HG02852 (cell line): ENCODE measurements at regions not wholly inside any gene's neighbourhood (a gene's known extent, or its start where the extent isn't known, plus 50 kb on each side); places are given as distances from the start of the nearest gene placed in this dataset.

ENCODE experiments used
- ATAC-seq: cut with Tn5 transposase; IDR thresholded peaks from one replicate; pipeline ENCODE4 v1.9.1; 2021; ENCODE audit warnings: mild to moderate bottlenecking, moderate library complexity; ENCODE audit not compliant: unreplicated experiment

DNA sequence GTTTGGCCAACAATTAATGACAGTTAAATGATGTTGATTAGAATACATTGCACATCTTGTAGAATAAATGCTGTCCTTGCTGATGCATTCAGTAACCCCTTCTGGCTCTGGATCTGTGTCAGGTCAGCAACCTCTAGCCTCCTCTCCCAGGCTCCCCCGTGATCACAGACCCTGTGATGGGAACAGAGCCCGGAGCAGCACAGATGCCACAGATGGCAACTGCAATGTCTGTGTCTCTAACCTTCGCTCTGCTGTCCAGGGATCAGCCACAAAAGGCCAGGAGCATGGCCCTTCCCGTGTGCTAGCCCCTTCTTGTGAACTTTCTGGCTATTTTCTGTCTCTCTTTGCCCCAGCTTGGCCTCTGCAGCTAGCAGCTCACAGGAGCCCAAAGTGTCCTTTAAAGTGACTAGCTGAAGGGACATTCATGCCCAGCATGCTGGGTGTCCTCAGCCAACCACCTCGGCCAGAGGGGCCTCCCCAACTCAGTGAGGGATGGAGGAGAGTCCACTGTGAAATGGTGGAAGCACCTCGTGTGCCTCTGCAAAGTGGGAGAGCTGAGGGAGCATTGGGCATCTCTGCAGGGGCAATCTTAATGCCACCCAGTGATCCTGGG is 167.0 kb upstream of the TCERG1L start:
- ATAC-seq, result no peak

DNA sequence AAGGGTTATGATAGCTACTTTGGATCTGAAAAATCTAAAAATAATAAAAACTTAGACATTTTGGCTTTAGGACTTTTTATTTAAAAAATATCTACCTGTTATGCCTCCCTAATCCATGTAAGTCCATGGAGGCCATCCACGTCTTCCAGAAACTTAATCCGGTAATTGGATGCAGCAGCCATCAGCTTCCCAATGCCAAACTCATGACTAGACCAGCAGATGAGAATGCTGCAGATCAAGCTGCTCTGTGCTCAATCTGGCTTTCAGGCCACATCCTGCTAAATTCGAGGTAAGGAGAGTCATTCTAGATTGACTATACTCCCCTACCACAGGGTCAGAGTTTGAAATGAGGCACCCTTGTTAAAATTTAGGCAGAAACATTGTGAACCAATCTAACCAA is 168.5 kb upstream of the TCERG1L start:
- ATAC-seq, result no peak

DNA sequence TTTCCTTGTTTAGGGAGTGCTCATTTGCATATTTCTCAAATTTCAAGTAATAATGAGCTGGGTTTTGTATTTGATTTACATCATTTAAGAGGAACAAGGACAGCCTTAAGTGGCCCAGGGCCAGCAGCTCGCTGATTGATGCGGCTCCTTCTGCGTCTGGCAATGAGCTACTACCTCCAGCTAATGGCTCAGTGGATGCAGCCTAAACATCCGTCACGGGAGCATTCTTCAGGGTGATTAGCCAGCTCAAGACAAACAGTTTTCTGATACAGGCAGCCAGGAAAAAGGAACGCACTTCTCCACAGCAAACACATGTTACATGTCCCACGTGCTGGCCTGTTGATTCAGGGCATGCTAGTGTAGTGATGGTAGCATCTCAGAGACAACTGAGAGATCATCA is 169.3 kb upstream of the TCERG1L start:
- no peak for ATAC-seq

DNA sequence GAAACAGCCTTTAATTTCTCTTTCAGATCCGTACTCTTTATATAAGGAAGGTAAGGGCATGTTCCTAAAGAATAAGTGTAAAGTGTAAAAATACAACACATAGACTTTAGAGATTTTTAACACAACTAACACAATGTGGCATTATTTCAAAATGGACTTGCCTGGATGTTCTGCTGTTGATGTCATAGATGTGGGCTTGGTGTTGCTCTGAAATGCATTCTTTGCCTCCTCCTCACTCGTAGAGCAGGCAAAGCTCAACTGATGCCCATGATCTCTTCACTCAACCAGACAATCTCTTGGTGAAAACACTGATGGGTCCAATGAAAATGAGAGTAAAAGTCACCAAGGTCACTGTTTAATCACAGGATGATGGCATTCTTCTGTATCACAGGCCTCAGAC is 174.2 kb upstream of the TCERG1L start:
- ATAC-seq, result no peak

DNA sequence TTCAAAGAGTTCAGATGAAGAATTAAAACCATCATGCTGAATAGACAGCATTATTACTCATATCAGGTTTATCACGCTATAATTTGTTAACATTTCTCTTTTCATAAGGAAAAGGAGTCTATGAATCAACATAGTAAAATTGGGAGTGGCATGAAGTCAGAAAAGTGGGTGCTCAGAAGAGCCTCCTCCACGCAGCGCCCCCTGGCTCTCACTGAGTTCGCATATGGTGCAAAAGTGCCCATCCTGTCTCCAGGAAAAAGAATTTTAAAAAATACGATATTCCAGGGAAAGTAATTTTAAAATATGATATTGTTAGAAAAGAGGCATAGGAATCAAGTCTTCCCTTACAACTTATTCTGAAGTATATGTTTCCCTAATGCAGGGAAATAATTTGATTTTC is 176.3 kb upstream of the TCERG1L start:
- ATAC-seq, result no peak

DNA sequence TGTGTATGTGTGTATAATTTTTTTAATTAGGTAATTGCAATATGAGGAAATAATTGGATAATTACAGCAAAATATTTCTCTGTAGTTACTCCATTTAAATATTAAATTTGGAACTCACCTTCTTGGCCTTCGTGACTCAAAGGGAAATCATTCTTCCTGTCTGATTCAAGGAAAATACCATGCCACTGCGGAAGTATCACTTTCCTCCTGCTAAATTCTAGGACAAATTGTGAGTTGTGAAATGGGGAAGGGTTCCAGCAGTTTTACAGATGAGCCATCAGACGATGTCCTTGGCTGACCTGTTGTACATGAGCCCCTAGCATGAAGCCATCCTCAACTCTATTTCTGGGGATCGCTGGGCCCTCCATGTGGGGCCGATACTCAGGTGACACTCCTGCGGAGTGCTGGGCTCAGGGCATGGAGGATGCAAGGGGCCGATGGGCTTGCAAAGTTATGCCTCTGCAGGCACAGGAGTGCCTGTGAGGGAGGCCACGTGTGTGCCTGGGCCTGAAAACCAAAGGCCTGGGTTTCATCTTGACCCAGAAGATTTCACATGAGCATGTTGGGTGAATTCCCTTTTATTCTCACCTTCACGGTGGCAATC is 179.6 kb upstream of the TCERG1L start:
- ATAC-seq, result no peak

DNA sequence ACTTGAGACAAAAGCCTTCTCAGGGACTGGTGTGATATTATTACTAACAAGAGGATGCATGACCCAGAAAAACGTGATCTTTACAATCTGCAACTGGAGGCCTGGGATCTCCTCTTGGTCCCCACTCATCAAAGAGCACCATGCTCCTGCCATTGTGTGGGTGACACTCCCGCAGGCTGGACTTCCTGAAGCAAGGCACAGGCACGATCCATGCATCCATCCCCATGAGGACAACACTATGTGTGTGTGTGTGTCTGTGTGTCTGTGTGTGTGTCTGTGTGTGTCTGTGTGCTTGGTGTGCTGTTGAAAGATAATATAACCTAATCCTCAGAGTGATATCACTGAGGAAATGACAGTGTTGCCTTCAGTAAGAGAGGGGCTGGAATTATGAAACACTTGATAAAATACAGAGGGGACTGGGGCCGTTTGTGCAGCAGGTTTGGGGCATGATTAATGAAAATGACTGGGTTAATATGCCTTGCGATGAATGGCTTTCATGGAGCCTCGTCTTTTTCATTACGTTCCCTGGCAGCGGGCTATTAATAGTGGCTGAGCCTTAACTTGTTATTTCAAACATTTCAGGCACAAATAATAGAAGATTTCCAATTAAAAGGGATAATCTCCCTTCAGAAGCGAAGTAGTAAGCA is 180.8 kb upstream of the TCERG1L start:
- no peak for ATAC-seq

DNA sequence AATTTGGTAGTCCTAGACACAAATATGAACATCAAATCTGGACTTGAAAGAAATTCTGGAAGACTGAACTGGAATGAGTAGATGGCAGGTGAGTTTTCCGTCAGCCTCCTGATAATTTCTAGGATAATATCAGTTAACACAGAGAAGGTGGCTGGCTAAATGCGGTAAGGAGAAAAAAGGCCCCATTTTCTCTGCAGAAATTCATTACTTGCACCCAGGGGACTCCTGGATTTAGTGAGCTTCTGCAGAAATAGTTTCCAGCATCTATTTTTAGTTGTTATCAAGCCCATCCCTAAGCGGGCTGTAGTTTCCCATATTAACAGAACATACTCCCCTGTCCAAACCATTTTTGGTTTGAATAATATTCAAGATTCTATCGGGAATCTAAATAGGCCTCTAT is 181.9 kb upstream of the TCERG1L start:
- no peak for ATAC-seq

DNA sequence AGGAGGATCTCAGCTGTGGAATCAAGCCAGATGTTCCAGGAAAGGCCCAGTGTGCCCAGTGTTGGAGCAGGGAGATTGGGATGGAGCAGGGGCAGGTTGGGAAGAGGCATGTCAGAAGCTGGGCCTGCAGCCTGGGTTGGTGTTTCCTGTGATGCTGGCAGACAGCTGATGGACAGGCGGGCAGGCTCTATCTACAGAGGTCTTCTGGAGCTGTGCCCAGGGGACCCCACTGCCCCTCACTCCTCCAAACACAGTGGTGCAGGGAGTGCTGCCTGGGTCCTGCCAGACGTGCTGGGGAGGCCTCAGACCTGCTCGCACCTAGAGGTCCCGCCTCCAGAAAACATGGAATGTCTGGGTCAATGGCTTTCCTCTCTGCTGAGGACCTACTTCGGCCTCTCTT is 182.9 kb upstream of the TCERG1L start:
- ATAC-seq, result no peak

DNA sequence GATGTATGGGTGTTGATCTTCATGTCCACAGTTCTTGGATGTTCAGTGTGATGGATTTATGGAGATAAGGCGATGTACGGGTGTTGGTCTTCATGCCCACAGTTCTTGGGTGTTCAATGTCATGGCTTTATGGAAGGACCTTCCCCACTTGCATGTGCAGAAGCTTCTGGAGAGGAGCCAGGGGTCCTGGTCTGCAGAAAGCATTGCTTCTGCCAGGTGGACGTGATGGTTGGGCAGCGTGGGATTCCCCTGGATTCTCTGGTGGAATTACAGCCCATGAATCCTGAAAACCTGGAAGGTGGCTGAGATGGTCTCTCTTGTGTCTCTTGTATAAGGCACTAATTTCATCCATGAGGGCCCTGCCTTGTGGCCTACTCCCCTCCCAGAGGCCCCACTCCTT is 183.7 kb upstream of the TCERG1L start:
- ATAC-seq, result no peak

DNA sequence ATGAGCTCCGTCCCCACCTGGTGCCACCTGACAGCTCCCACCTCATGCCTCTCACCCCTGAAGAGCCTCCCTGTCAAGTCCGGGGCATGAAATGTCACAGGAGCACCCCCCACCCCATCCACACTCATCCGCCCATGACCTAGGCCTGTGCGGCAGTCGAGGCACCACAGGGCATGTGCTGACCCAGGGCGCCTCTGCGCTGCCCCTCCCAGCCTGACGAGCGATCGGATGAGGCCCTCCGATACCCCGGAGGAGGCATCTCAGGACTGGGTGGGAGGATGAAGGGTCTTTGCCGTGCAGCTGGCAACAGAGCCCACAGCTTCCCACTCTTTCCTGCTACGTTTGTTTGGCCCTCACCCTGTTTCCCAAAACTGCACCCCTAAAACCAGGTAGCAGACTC is 184.4 kb upstream of the TCERG1L start:
- ATAC-seq, result no peak

DNA sequence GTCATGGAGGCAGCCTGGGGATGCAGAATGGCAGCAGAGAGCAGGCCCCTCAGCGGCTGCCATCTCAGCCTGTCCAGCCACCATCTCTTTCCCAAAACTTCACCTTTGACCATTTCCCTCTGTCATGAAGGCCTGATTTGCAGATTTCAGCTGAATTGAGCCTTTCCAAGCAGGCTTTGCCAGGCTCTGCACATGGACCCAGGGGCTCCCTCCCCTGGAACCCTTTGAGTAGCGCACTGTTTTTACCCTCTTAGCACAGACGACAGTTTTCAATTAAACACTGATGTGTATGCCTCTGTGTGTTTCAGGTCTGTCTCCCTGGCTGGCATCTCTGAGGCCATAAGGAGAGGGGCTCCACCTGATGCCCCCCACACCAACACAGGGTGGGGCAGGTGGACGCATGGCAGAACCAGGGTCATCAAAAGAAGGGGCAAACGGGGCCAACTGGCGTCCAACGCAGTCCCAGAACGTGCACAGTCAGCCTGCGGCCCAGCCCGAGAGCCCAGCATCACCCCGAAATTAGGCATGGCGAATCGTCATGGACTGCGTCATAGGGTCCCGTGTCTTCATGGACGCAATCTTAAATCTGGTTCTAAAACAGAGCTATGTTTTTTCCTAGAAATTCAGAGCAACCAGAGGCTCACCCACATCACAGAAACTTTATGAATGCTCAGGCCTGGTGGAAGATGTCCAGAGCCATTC is 185.0 kb upstream of the TCERG1L start:
- ATAC-seq, result no peak

DNA sequence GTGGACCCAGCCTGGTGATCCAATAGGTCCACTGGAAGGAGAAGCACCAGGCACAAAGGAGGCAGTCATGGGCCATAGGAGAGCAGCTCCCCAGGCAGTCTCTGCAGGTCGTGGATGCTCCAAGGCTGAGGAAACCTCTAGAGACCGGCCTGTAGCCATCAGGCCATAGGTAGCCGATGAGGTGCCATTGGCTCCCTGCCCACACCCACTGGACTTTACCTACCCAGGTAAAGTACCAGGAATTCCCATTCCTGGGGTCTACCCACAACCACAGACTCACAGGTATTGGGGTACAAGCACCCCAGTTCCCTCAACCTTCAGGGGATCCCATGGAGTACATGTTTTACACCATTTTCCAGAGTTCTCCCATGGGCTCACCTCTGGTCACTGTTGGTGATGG is 188.0 kb upstream of the TCERG1L start:
- ATAC-seq, result no peak

DNA sequence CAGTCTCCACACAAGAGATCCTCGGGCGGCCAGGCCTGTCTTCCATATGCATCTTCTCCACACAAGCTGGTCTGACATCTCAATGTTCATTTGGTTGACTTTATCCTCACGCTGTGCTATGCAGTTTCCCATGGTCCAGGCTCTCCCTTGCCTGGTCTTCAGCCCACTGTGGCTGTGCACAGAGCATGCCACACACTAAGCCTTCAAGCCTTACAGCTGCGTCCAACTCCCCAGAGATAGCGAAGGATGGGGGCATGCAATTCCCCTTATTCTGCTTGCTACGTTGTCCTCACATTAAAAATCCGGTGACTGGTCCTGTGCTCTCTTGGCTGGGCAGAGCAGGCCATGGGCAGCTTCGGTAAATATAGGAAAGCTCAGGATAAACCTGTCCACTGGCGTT is 188.7 kb upstream of the TCERG1L start:
- ATAC-seq, result no peak

DNA sequence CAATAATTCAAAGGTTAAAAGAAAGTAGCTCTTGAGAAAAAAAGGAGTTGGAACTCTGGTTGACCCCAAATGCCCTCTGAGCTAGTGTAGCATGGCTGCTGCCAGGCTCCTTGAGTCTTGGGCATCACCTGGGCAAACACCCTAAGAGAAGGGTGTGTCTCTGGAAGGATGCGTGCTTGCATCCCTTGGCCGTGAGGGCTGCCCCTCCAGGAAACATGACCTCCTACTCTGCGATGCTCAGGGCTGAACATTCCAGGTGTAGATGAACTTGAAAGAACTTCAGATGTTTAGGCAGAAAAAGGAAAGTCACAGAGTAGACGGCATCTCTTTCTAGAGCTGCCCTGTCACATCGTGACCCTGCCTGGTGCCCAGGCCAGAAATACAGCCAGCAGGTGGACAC is 189.4 kb upstream of the TCERG1L start:
- ATAC-seq, result no peak

DNA sequence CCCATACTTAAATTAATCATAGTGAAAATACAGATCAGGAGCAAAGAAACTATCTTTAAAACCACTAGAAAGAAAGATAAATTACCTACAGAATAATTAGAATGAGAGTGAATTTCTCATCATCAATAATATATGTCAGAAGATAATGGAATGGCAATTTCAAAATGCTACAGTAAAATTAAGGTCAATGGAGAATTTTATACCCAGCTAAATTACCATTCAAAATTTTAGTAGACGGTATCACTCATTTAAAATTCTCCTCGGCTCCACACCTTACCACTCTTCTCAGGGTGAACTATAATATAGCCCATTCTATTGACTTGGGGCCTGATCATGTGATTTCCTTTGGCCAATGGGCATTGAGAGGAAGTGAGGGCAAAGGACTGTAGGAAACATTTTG is 192.5 kb upstream of the TCERG1L start:
- no peak for ATAC-seq

DNA sequence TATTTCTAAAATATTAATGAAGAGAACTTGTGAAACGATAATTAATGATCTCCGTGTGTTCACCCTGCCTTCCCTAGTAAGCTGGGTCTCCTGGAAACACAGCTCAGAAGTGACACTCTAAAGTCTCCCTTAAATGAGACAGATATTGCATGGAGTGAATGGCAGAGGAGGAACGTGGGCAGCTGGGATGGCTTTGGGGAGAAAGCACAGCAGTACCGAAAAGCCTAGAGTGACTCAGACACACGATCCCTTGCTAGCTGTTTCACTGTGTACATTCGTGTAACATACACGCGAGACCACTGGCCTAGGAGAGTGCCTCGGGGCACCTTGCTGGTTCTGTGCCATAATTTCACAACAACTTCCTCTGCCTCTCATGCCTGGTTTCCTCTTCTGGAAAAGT is 199.9 kb upstream of the TCERG1L start:
- ATAC-seq, result no peak

DNA sequence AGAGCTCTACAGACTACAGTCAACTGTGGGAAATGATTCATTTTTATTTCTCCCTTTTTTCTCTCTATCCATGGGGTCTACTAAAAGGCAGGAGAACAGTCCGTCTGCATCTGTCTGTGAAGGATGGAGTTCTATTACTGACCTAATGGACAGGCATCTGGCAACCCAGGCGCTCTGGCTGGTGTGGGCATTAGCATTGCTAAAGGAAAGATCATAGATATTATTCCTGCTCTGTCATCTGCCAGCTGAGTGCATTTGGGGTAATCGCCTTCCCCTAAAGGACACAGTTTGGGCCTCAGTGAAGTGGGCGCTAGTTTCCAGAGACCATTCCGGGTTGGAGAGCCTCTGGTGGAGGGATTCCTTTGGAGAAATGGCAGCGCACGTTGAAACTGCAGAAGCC is 201.3 kb upstream of the TCERG1L start:
- ATAC-seq, result no peak

DNA sequence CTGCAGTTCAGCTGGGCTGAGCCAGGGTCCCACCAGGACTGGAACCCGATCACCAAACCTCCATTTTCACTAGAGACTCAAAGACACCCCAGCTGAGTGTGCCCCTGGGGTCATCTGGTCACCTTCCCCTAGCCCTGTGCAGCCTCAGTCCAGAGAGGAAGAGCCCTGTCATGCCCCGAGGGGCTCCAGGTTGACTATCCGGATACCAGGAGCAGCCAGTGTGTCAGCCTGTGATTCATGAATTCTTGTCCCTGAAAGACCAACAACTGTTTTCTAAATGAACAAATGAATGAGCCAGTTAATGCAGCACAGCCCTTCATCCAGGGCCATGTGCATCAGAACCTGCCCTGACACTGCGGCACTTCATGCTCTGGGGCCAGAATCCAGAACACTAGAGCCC is 201.9 kb upstream of the TCERG1L start:
- ATAC-seq, result no peak

DNA sequence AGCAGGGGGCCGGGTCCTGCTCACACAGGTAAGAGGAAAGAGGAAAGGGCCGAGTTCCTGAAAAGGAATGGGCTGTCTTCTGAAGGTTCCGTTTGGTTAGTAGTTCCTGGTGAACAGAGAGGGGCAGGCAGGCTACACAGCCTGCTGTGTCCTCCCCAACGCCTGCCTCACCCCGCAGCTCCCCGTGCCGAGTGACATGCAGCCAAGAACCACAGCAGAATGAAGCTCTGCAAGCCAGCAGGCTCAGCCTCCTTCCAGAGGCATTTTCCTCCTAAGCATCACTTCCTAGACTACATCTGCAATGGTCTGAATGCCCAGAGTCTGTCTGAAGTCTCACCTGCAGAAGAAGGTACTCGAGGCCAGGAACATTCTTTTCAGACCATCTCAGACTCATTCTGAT is 202.4 kb upstream of the TCERG1L start:
- ATAC-seq, result no peak

DNA sequence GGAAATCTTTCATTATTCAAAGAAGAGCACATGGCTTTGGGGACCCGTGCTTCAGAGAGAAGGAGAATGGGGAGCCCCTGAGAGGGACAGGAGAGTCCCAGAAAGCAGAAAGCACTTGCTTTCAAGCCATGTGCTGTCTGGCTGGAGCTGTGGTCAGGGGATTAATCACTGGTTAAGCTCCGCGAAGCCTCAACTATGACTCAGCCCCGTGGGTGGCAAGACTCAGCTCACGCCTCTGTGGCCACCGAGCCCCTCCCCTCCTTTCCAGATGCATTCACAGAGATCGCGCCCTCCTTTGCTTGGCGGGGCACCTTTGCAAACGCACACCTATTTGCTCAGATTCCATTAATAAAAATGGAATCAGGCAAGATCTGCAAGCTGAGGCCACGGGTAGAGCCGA is 202.9 kb upstream of the TCERG1L start:
- ATAC-seq, result no peak

DNA sequence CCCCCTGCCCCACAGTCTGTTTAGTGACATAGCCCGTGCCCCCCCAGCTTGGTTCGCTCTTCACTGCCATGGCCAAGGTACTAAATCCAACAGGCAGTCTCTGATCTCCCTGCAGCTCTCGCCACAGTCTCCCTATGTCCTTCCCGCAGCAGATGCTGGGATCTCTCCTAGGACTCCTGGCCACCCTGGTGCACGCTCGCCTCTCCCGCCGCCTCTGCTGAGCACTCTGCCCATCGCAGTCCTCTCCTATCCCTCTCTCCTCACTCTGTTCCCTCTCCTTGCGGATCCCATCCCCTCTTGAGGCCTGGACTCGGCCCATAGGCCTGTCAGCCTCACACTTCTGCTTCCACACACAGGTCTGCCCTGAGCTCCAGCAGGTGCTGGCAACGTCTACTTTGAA is 204.8 kb upstream of the TCERG1L start:
- no peak for ATAC-seq
